Stimulated activated CD8-positive, alpha-beta memory T cell treated with anti-CD3 and anti-CD28 coated beads, Interleukin-7, amount 100 ng/mL, for 4 hours (primary cell): ENCODE measurements at regions not wholly inside any gene's neighbourhood (a gene's known extent, or its start where the extent isn't known, plus 50 kb on each side); places are given as distances from the start of the nearest gene placed in this dataset.

Experiments used
- DNase-seq, 2 donors: peaks; one replicate each; pipeline ENCODE4 v3.0.0-alpha.2; 2020; ENCODE audit warnings: low read depth in 2 of 2

GRCh38 chr18:22673182-22673862 is 255.6 kb upstream of the CTAGE1 start:
- no peak for DNase-seq

GRCh38 chr18:22674272-22674671 is 256.6 kb upstream of the CTAGE1 start:
- no peak for DNase-seq

- DNase-seq = no peak
Observed at GRCh38 chr18:22675006-22675405, 257.3 kb upstream of the CTAGE1 start.

GRCh38 chr18:22676423-22676822 is 256.7 kb upstream of the RBBP8 start:
- no peak for DNase-seq

GRCh38 chr18:22678486-22678885 is 254.6 kb upstream of the RBBP8 start:
- DNase-seq = no peak

- DNase-seq = no peak
Observed at GRCh38 chr18:22680944-22681343, 252.2 kb upstream of the RBBP8 start.

- DNase-seq = no peak
Observed at GRCh38 chr18:22681908-22682307, 251.2 kb upstream of the RBBP8 start.

- no peak for DNase-seq
Observed at GRCh38 chr18:22682720-22683119, 250.4 kb upstream of the RBBP8 start.

- DNase-seq = no peak
Observed at GRCh38 chr18:22683196-22683676, 249.9 kb upstream of the RBBP8 start.

- no peak for DNase-seq
Observed at GRCh38 chr18:22683786-22684185, 249.3 kb upstream of the RBBP8 start.

GRCh38 chr18:22684268-22684667 is 248.9 kb upstream of the RBBP8 start:
- DNase-seq = no peak

GRCh38 chr18:22685788-22686187 is 247.3 kb upstream of the RBBP8 start:
- DNase-seq = no peak

GRCh38 chr18:22687892-22688680 is 245.0 kb upstream of the RBBP8 start:
- DNase-seq = no peak

GRCh38 chr18:22688877-22689496 is 244.1 kb upstream of the RBBP8 start:
- DNase-seq = no peak

- DNase-seq = no peak
Observed at GRCh38 chr18:22689712-22690111, 243.4 kb upstream of the RBBP8 start.

GRCh38 chr18:22690556-22690955 is 242.6 kb upstream of the RBBP8 start:
- no peak for DNase-seq

GRCh38 chr18:22691946-22692710 is 241.0 kb upstream of the RBBP8 start:
- no peak for DNase-seq

- no peak for DNase-seq
Observed at GRCh38 chr18:22694954-22695353, 238.2 kb upstream of the RBBP8 start.

- no peak for DNase-seq
Observed at GRCh38 chr18:22695674-22696073, 237.5 kb upstream of the RBBP8 start.

GRCh38 chr18:22697561-22697960 is 235.6 kb upstream of the RBBP8 start:
- DNase-seq = no peak

GRCh38 chr18:22698711-22699110 is 234.4 kb upstream of the RBBP8 start:
- DNase-seq = no peak

GRCh38 chr18:22699629-22700028 is 233.5 kb upstream of the RBBP8 start:
- DNase-seq = no peak
